Upper lobe of left lung (tissue), 4 donors: ENCODE measurements at regions not wholly inside any gene's neighbourhood (a gene's known extent, or its start where the extent isn't known, plus 50 kb on each side); places are given as distances from the start of the nearest gene placed in this dataset.

Experiments
- CTCF ChIP-seq, 6 experiments: fragments of 450-650 bp in 4 of 6; fragments of 200-600 bp in 2 of 6; sonication (generic) in 2 of 6; IDR thresholded peaks; one replicate each; pipeline ENCODE4 v1.5.1; 2016 to 2019; ENCODE audit warnings: antibody characterized with exemption in 6 of 6
- EP300 ChIP-seq, 4 donors: sonication (generic); formaldehyde crosslinking; IDR thresholded peaks; one replicate each; pipeline ENCODE4 v1.5.1; 2017; ENCODE audit warnings: antibody characterized with exemption in 4 of 4, control low read depth in 2 of 4
- POLR2A ChIP-seq, 4 donors: fragments of 450-650 bp; IDR thresholded peaks; one replicate each; pipeline ENCODE4 v1.5.1; 2016 to 2017; ENCODE audit warnings: antibody characterized with exemption in 4 of 4, mild to moderate bottlenecking in 2 of 4
- POLR2AphosphoS5 ChIP-seq, 2 donors: sonication (generic); formaldehyde crosslinking; IDR thresholded peaks; one replicate each; pipeline ENCODE4 v1.5.1; 2017; ENCODE audit warnings: antibody characterized with exemption in 2 of 2

- TF ChIP-seq POLR2AphosphoS5 (IDR thresholded peaks at IDR 0.05) (no peak), CTCF (IDR thresholded peaks at IDR 0.05) (no peak), EP300 (IDR thresholded peaks at IDR 0.05) (no peak), POLR2A (IDR thresholded peaks at IDR 0.05) (no peak)
These were observed 120.4 kb upstream of the CNOT2 start for GRCh38 chr12:70122804-70123203.
